Activated CD4-positive, alpha-beta memory T cell treated with anti-CD3 and anti-CD28 coated beads for 36 hours (primary cell): ENCODE measurements at regions not wholly inside any gene's neighbourhood (a gene's known extent, or its start where the extent isn't known, plus 50 kb on each side); places are given as distances from the start of the nearest gene placed in this dataset.

ENCODE experiments used
- CTCF ChIA-PET: fragments of 350-600 bp; sonication (Branson Sonifier 250); formaldehyde crosslinking; loops from one replicate; lab custom pipeline; 2021; ENCODE audit warnings: antibody characterized with exemption, inconsistent platforms; lab: Charles Lee
- POLR2A ChIA-PET: fragments of 350-600 bp; sonication (Branson Sonifier 250); formaldehyde crosslinking; loops from one replicate; lab custom pipeline; 2021; ENCODE audit warnings: antibody characterized with exemption; lab: Charles Lee
- DNase-seq: peaks from one replicate; pipeline ENCODE4 v3.0.0-alpha.2; 2020
- H3K27ac Mint-ChIP-seq: one replicate; pipeline ENCODE4 v1.8.0; 2021; ENCODE audit warnings: mixed read lengths
- H3K27me3 Mint-ChIP-seq: one replicate; pipeline ENCODE4 v1.8.0; 2021; ENCODE audit warnings: mixed read lengths
- H3K36me3 Mint-ChIP-seq: one replicate; pipeline ENCODE4 v1.8.0; 2021; ENCODE audit warnings: mixed read lengths
- H3K4me1 Mint-ChIP-seq: one replicate; pipeline ENCODE4 v1.8.0; 2021; ENCODE audit warnings: low read depth, mixed read lengths
- H3K4me3 Mint-ChIP-seq: one replicate; pipeline ENCODE4 v1.8.0; 2021; ENCODE audit warnings: mild to moderate bottlenecking, mixed read lengths
- H3K9me3 Mint-ChIP-seq: one replicate; pipeline ENCODE4 v1.8.0; 2021; ENCODE audit warnings: mixed read lengths
- intact Hi-C: fragments of 100-400 bp; cut with micrococcal nuclease; formaldehyde crosslinking; loops from one replicate; pipeline ENCODE4 v1.15.1; 2023

DNA sequence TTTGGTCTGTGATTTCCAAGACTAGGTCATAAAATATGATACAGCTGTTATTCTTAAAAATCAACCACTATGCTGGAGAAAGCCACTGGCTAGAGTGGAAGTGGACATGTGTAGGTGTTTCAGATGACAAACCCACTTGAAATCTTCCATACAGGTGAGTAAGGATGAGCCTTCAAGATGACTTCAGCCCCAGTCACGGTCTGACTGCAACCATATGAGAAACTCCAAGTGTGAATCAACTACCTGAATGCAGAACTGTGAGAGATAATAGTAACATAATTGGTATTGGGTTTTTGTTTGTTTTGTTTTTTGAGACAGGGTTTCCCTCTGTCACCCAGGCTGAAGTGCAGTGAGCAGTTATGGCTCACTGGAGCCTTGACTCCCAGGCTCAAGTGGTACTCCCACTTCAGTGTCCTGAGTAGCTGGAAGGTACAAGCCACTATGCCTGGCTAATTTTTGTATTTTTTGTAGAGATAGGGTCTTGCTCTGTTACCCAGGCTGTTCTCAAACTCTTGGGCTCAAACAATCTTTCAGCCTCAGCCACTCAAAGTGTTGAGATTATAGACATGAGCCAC, 273.3 kb upstream of the LRIG3 start:
- H3K27me3 Mint-ChIP-seq, result no peaks in the 10 kb centered on the region
- H3K27ac Mint-ChIP-seq, result no peak overlapping the region
- H3K36me3 Mint-ChIP-seq, result no peaks in the 10 kb centered on the region
- POLR2A ChIA-PET, result no interaction called here
- no peaks in the 10 kb centered on the region for H3K4me1 Mint-ChIP-seq
- DNase-seq, result no peak
- no peak overlapping the region for H3K4me3 Mint-ChIP-seq
- intact Hi-C loops, result no loop called here
- CTCF ChIA-PET, result no interaction called here
- no peaks in the 10 kb centered on the region for H3K9me3 Mint-ChIP-seq

DNA sequence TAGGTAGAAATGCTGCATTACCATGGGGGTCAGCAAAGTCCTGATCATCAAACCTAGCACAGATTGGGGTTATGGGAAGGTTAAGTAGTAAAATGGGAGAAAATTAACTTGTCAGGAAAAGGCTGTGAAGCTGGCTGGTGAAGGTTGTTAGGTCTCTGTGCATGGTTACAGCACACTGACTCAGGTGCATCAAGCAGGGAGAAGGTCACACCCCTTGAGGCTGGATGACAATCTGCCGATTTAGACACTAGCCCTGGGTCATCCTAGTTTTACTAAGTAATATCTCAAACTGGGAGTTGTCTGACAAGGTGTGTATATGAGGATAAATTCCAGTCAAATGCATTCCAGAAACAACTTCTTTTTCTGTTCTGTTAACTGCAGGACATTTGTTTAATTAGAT, 271.1 kb upstream of the LRIG3 start:
- Mint-ChIP-seq H3K4me3 (no peak overlapping the region), H3K27me3 (no peaks in the 10 kb centered on the region), H3K27ac (no peak overlapping the region), H3K4me1 (no peaks in the 10 kb centered on the region), H3K36me3 (no peaks in the 10 kb centered on the region), H3K9me3 (no peaks in the 10 kb centered on the region)
- intact Hi-C loops, result no loop called here
- CTCF ChIA-PET, result no interaction called here
- POLR2A ChIA-PET, result no interaction called here
- DNase-seq, result no peak

DNA sequence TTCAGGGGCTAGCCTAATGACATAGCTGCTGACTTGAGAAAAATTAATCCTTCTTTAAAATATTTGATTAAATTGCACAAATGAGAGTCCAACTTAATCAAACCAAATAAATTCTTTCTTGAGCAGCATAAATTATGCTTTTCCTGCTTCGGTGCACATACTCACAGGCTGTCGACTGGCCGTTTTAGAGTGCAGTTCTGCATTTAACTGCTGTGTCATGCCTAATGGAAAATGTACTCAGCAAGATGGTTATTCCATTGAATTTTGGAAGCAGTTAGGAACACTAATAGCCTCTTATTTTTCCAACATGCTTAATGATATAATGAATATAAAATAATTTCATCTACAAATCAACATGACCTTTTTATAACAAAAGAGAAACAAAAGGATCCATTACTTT, 266.1 kb upstream of the LRIG3 start:
- Mint-ChIP-seq H3K27me3 (no peaks in the 10 kb centered on the region), H3K9me3 (no peaks in the 10 kb centered on the region), H3K4me3 (no peak overlapping the region), H3K36me3 (no peaks in the 10 kb centered on the region), H3K4me1 (no peaks in the 10 kb centered on the region), H3K27ac (no peak overlapping the region)
- intact Hi-C loops, result no loop called here
- DNase-seq, result no peak
- ChIA-PET CTCF (no interaction called here), POLR2A (no interaction called here)

DNA sequence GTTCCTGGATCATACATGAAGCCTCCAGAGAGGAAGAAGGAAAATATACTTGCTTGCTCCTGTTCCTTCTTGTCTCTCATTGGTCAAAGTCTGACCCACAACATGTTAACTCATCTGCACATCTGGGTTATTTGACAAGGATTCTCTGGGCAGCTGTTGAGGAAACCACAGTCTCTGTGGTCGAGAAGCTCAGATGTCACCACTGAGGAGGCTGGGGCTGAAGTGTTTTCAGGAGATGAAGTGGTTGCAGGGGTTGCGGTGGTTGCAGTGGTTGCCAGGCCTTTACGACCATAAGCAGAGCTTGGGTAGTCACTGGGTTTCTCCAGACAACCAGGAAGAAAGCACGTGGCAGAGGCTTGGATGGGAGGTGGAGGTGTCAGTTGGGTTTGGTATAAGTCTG, 265.0 kb upstream of the LRIG3 start:
- H3K27me3 Mint-ChIP-seq, result peaks cover 4% of the 10 kb centered on the region
- no peak for DNase-seq

DNA sequence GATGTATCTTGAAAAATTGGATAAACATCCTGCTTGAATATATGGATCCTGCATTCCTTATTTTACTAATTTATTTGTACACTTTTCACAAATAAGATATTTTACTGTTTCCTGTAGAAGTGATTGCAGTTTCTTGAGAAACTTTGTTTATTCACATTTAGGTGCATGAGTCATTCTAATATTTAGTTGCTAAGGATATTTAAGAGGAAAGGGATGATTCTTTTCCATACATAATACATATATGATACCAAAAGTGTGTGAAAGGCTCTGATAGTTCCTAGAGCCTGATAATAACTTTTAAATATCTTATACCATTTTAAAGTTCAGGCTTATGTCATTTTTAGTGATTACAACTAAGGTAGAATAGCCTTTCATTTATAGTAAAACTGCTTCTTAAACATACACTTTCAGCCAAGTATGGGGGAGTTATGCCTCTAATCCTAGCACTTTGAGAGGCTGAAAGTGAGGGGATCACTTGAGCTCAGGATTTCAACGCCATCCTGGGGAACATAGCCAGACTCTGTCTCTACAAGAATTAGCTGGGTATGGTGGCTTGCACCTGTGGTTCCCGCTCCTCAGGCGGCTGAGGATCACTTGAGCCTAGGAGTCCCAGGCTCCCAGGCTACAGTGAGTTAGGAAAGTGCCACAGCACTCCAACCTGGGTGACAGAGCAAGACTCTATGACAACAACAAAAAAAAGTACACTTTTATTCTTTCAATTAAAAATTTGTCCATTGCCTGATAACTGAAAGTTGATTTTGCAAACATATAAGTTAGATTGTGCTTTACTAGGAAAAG, 262.6 kb upstream of the LRIG3 start:
- Mint-ChIP-seq H3K27me3 (peaks cover 4% of the 10 kb centered on the region), H3K27ac (no peak overlapping the region), H3K9me3 (no peaks in the 10 kb centered on the region), H3K4me3 (no peak overlapping the region), H3K4me1 (no peaks in the 10 kb centered on the region), H3K36me3 (no peaks in the 10 kb centered on the region)
- ChIA-PET CTCF (no interaction called here), POLR2A (no interaction called here)
- no peak for DNase-seq
- intact Hi-C loops, result no loop called here

More for the DNA sequence above, 265.0 kb upstream of the LRIG3 start:
- POLR2A ChIA-PET, result no interaction called here
- intact Hi-C loops, result no loop called here
- Mint-ChIP-seq H3K36me3 (no peaks in the 10 kb centered on the region), H3K27ac (no peak overlapping the region), H3K9me3 (no peaks in the 10 kb centered on the region), H3K4me1 (no peaks in the 10 kb centered on the region), H3K4me3 (no peak overlapping the region)
- CTCF ChIA-PET, result no interaction called here

DNA sequence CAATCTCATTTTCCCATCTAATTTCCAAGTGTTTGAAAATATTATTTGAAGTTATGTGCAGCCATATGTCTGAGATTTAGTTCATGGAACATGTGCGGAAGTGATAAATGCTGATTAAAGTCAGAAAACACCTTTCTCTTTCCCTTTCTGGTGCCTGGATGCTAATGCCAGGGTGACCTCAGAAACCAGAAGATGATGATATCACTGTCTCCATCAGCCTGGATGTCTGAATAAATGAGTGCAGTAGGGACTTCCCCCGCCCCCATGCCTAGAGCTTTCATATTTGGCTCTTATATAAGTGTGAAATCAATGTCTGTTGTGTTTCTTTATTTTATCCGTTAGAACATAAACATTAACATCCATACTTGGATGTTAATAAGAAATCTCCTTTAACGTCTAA, 261.9 kb upstream of the LRIG3 start:
- Mint-ChIP-seq H3K27ac (no peak overlapping the region), H3K27me3 (peaks cover 4% of the 10 kb centered on the region), H3K4me1 (no peaks in the 10 kb centered on the region), H3K36me3 (no peaks in the 10 kb centered on the region), H3K9me3 (no peaks in the 10 kb centered on the region), H3K4me3 (no peak overlapping the region)
- intact Hi-C loops, result no loop called here
- peak; percentile 46 for DNase-seq
- ChIA-PET POLR2A (no interaction called here), CTCF (no interaction called here)

DNA sequence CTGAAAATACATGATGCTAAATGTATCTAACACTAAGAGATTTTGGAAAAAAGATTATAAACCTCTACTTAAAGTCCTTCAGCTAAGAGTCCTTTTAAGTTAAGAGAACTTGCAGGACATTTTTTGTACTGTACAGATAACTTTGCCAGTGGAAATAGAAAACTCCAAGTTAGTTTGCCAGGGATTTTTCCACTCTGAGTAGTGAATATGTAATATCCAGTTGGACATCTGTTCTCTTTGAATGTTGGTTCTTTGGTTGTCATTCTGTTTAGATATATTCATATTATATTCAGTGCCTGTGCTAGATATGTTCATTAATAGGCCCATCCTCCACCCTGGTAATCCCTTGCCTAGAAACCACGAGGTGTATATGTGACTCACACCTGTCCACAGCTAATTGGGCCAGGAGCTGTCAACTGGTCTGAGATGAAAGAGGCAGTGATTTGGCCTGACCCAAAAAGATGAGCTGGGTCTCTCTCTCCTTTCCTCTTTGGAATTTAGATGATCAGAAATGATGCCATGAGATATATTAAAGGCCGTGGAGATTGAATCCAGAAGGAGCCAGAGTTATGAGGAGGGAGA, 261.0 kb upstream of the LRIG3 start:
- H3K36me3 Mint-ChIP-seq, result no peaks in the 10 kb centered on the region
- no peak overlapping the region for H3K27ac Mint-ChIP-seq
- intact Hi-C loops, result no loop called here
- no peak overlapping the region for H3K4me3 Mint-ChIP-seq
- ChIA-PET CTCF (no interaction called here), POLR2A (no interaction called here)
- DNase-seq, result no peak
- peaks cover 4% of the 10 kb centered on the region for H3K27me3 Mint-ChIP-seq
- H3K9me3 Mint-ChIP-seq, result no peaks in the 10 kb centered on the region
- H3K4me1 Mint-ChIP-seq, result no peaks in the 10 kb centered on the region

DNA sequence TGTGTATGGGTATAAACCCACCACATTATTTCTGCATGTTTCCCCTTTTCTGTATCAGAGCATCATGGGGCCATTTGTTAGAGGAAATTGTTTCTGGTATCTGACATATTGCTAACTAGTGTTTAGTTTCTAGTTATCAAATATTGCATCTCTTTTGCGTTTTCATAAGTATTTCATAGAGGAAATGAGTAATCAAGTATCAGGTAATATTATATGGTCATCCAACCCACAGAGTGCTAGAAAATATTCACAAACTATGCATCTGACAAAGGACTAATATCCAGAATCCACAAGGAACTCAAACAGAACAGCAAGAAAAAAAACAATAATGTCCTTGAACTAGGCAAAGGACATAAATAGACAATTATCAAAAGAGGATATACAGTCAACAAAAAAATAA, 258.9 kb upstream of the LRIG3 start:
- Mint-ChIP-seq H3K4me1 (no peaks in the 10 kb centered on the region), H3K27me3 (peaks cover 4% of the 10 kb centered on the region), H3K27ac (no peak overlapping the region), H3K9me3 (no peaks in the 10 kb centered on the region), H3K4me3 (no peak overlapping the region), H3K36me3 (no peaks in the 10 kb centered on the region)
- DNase-seq, result no peak
- intact Hi-C loops, result no loop called here
- CTCF ChIA-PET, result no interaction called here
- POLR2A ChIA-PET, result no interaction called here

DNA sequence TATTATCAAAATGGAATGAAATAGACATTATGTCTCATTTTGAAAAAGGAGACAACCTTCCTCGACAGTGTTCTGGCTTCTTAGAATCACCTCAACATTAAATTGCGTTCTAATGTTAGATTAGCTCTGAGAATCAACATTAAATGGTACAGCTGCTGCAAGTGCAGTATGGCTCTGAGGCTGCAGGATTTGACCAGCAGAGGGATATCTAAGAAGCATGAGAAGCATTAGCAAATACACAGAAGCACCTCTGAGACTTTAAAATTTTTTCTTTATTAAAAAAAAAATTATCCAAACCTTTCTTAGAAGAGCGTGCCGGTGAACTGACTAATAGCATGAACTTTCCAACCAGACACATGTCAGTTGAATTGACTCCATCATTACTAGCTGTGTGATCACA, 253.4 kb upstream of the LRIG3 start:
- no peak overlapping the region for H3K27ac Mint-ChIP-seq
- DNase-seq, result no peak
- ChIA-PET POLR2A (no interaction called here), CTCF (interaction anchor here (0.6 to 0.7 kb wide), 2 partner anchors 268 to 658 kb away, joined by 3 to 6 read pairs; no protein-coding TSS in a partner anchor)
- intact Hi-C loops, result no loop called here
- no peak overlapping the region for H3K4me3 Mint-ChIP-seq
- H3K9me3 Mint-ChIP-seq, result no peaks in the 10 kb centered on the region
- H3K27me3 Mint-ChIP-seq, result no peaks in the 10 kb centered on the region
- no peaks in the 10 kb centered on the region for H3K36me3 Mint-ChIP-seq
- H3K4me1 Mint-ChIP-seq, result no peaks in the 10 kb centered on the region

DNA sequence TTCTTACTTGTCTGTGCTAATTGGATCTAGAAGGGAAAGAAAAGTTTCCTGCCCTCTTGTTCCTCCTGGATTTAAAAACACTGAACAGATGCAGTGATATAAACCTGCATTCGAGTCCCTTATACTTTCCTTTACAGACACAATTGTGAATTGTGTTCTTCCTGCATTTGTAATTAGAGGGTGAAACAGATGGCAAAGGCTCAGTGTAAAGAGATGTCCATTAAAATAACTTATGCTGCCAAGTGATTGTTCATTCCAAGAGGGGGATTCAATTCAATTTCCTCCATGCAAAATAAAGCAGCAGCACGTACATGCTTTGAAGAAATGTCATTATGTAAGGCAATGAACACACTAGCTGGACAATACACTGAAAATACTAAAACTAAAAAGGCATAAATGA, 248.3 kb upstream of the LRIG3 start:
- intact Hi-C loops, result no loop called here
- Mint-ChIP-seq H3K9me3 (no peaks in the 10 kb centered on the region), H3K4me3 (no peak overlapping the region), H3K27me3 (no peaks in the 10 kb centered on the region), H3K4me1 (no peaks in the 10 kb centered on the region), H3K36me3 (no peaks in the 10 kb centered on the region), H3K27ac (no peak overlapping the region)
- no peak for DNase-seq
- ChIA-PET POLR2A (no interaction called here), CTCF (no interaction called here)

DNA sequence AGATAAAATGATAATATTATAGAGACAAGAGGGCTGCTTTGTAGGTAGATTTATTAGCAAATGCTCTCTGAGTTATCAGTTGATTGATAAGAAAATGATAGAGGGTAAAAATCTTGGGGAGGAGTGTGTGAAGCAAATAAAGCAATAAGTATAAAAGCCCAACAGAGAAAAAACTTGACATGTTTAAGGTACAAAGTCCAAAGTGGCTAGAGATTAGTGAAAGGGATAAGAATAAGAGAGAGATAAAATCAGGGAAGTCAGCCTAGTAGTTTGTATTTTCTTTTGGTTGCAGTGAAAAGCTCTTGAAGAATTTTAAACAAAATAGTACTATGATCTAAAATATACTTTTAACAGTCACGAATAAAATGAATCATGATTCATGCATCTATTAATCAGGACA, 246.2 kb upstream of the LRIG3 start:
- intact Hi-C loops, result no loop called here
- Mint-ChIP-seq H3K9me3 (no peaks in the 10 kb centered on the region), H3K27ac (no peak overlapping the region), H3K27me3 (no peaks in the 10 kb centered on the region), H3K4me1 (no peaks in the 10 kb centered on the region), H3K4me3 (no peak overlapping the region), H3K36me3 (no peaks in the 10 kb centered on the region)
- no peak for DNase-seq
- POLR2A ChIA-PET, result no interaction called here
- CTCF ChIA-PET, result no interaction called here

DNA sequence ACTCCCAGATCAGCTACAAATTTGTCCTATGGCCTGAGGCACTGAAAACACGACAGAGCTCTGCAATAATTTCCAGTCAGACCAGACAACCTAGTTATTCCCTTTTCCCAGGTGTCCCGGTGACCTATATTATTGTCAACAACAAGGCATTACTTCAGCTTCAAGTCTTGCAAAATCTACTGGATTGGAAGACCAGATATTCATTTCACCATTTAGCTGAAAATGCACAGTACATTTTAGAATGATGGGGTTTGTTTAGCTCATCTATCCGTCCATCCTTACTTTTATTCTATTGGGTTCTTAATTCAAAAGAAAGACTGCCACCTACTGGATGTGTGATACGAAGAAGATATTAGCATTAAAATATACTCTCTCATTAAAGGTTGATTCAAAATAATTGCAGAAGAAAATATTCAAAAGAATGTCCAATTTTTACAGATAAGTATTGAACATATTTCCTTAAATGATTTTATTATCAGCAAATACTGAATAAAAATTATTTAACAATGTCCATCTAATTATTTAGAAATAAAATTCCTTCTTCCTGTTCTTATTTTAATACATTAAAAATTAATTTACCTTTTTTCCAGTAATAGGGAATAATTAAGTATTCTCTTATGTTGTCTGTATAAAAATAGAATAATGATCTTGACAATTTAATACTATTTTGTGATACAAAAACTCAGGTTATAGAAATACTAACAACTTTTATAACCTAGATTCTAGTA, 244.9 kb upstream of the LRIG3 start:
- Mint-ChIP-seq H3K27ac (no peak overlapping the region), H3K9me3 (no peaks in the 10 kb centered on the region), H3K36me3 (no peaks in the 10 kb centered on the region), H3K27me3 (no peaks in the 10 kb centered on the region), H3K4me1 (no peaks in the 10 kb centered on the region), H3K4me3 (no peak overlapping the region)
- no peak for DNase-seq
- ChIA-PET CTCF (interaction anchor here (0.8 to 1.2 kb wide), 4 partner anchors 11 to 51 kb away, joined by 3 to 5 read pairs (median 4); no protein-coding TSS in a partner anchor), POLR2A (no interaction called here)
- intact Hi-C loops, result no loop called here
